ENCODE measurements at regions not wholly inside any gene's neighbourhood (a gene's known extent, or its start where the extent isn't known, plus 50 kb on each side); places are given as distances from the start of the nearest gene placed in this dataset.

- no CpG with 5 or more reads among the region's 2 CpGs for WGBS (ENCODE audit: extremely low coverage, insufficient read length, low lambda C conversion rate)
These were observed 1412.9 kb upstream of the ALCAM start for GRCh38 chr3:103953796-103954195.

More at GRCh38 chr3:103953796-103954195, 1412.9 kb upstream of the ALCAM start:
- no peak overlapping the region for H2AFZ ChIP-seq (ENCODE audit: low read length)
- H4K5ac ChIP-seq (ENCODE audit: insufficient read length, low read depth, low read length): no peak overlapping the region
- no peak overlapping the region for H2BK5ac ChIP-seq (ENCODE audit: insufficient read length, low read length)
- H3K9me3 ChIP-seq (ENCODE audit: control insufficient read depth, low read depth, low read length): no peaks in the 10 kb centered on the region
- no peak overlapping the region for H4K8ac ChIP-seq (replicated peaks; ENCODE audit: insufficient read length, low read depth, low read length)
- Mint-ChIP-seq H3K27me3 (ENCODE audit: low read depth) (no peaks in the 10 kb centered on the region), H3K9me3 (no peaks in the 10 kb centered on the region), H3K4me1 (peaks cover 0 to 5% of the 10 kb centered on the region in 2 experiments; a peak in 1 of 4 replicates), H3K36me3 (ENCODE audit: insufficient read depth in 1 of 3, low read depth in 3 of 3) (no peaks in the 10 kb centered on the region), H3K27ac (peak overlapping the region in 1 of 3 experiments; percentile 50; a peak in 1 of 7 replicates), H3K4me3 (no peak overlapping the region)
- no peak overlapping the region for H3K4ac ChIP-seq (ENCODE audit: low read depth, low read length)
- H3K4me1 ChIP-seq (ENCODE audit: insufficient read depth, low read length): no peaks in the 10 kb centered on the region
- TF ChIP-seq CTCF (conservative IDR thresholded peaks at IDR 0.05): no peak
- no peak overlapping the region for H3K9ac ChIP-seq (ENCODE audit: extremely low read depth, insufficient read length, low read length)
- H3T11ph ChIP-seq (ENCODE audit: low read length): no peak overlapping the region
- no peaks in the 10 kb centered on the region for H3K79me2 ChIP-seq (ENCODE audit: insufficient read depth, low read length)
- H3K23ac ChIP-seq (ENCODE audit: insufficient read length, low read depth, low read length): no peak overlapping the region
- H3K23me2 ChIP-seq (ENCODE audit: insufficient read length, low read depth, low read length, poor library complexity, severe bottlenecking): no peaks in the 10 kb centered on the region
- no peak overlapping the region for H2BK12ac ChIP-seq (ENCODE audit: insufficient read length, low read depth, low read length)
- H3K18ac ChIP-seq (ENCODE audit: insufficient read length, low read depth, low read length): no peak overlapping the region
- DNase-seq: no peak
- H4K91ac ChIP-seq (ENCODE audit: insufficient read length, low read depth, low read length): no peak overlapping the region
- H3K56ac ChIP-seq (ENCODE audit: insufficient read length, low read depth, low read length): no peak overlapping the region
- no peak overlapping the region for H2BK20ac ChIP-seq (ENCODE audit: low read depth, low read length, poor library complexity, severe bottlenecking)
- H4K20me1 ChIP-seq (ENCODE audit: control insufficient read depth, insufficient read depth, insufficient read length): no peaks in the 10 kb centered on the region
- no peaks in the 10 kb centered on the region for H3K27me3 ChIP-seq (ENCODE audit: insufficient read depth, low read length)
- no peak overlapping the region for H2AK5ac ChIP-seq (ENCODE audit: insufficient read length, low read length)
- no peak overlapping the region for H3K27ac ChIP-seq (ENCODE audit: insufficient read length, low read depth, low read length)
- H2BK15ac ChIP-seq (ENCODE audit: low read depth, low read length): no peak overlapping the region
- H3K79me1 ChIP-seq (ENCODE audit: insufficient read depth, low read depth, low read length, poor library complexity, severe bottlenecking): no peaks in the 10 kb centered on the region
- no peak overlapping the region for H2BK120ac ChIP-seq (ENCODE audit: low read depth, low read length, poor library complexity, severe bottlenecking)
- no peak overlapping the region for H3K4me2 ChIP-seq (ENCODE audit: insufficient read depth, insufficient read length, low read length)
- no peak overlapping the region for H3K14ac ChIP-seq (ENCODE audit: insufficient read depth, low read length)
